ENCODE measurements at regions not wholly inside any gene's neighbourhood (a gene's known extent, or its start where the extent isn't known, plus 50 kb on each side); places are given as distances from the start of the nearest gene placed in this dataset.

DNA sequence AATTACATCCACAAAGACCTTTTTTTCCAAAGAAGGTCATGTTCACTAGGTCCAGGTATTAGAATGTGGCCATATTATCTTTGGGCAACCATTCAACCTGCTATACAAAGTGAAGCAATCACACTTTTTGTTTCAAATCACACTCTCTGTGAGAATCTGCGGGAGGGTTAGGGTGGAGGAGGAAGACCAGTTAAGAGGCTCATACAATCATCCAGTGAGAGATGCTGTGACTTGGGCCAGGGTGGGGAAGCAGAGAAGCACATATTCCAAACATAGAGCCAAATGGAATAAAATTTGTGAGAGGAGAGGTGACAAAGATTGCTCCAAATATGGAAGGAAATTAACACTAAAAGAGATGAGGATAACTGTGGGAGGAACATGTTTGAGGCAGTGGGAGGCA is 351.6 kb downstream of the CYRIA start:
- no peak for DNase-seq

DNA sequence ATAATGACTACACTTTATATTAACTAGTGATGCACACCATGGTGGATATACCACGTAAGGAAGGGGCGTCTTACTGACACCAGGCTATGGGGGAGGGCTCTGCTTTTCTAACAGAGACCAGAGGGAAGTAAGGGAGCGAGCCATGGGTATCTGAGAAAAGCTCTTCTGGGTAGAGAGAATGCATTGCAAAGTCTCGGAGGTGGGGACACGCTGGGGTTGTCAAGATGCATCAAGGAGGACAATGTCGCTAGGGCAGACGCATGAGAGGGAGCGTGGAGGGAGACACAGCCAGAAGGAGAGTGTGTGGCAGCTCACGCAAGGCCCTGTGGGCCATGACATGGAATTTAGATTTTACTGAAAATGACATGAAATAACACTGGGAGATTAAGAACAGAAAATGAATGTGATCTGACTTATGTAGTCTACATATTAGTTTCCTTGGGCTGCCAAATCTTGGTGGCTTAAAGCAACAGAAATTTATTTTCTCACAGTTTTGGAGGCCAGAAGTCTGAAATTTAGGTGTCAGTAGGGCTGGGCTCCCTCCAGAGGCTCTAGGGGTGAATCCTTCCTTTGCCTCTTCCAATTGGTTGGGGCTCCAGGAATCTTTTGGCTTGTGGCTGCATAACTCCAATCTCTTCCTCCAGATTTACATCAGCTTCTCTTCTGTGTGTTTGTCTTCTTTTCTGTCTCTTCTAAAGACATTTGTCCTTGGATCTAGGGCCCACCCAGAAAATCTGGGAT is 352.2 kb downstream of the CYRIA start:
- DNase-seq: no peak

DNA sequence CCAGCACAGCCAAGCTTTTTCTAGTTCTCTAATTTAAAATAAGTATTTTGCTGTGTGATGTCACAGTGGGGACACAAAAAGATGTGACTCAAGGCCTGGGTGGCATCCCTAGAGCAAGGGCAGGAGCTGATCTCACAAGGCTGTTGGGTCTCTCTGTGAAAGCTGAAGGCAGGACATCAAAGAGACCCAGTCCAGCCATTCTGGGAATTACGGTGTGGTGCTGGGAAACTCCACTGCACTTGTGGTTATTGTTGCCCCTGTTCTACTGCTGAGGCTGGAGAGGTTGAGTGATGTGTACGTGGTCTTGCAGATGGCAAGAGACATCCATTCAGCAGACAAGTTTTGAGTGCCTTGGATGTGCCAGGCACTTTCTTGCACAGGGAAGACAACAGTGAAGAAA is 352.9 kb downstream of the CYRIA start:
- DNase-seq: no peak

DNA sequence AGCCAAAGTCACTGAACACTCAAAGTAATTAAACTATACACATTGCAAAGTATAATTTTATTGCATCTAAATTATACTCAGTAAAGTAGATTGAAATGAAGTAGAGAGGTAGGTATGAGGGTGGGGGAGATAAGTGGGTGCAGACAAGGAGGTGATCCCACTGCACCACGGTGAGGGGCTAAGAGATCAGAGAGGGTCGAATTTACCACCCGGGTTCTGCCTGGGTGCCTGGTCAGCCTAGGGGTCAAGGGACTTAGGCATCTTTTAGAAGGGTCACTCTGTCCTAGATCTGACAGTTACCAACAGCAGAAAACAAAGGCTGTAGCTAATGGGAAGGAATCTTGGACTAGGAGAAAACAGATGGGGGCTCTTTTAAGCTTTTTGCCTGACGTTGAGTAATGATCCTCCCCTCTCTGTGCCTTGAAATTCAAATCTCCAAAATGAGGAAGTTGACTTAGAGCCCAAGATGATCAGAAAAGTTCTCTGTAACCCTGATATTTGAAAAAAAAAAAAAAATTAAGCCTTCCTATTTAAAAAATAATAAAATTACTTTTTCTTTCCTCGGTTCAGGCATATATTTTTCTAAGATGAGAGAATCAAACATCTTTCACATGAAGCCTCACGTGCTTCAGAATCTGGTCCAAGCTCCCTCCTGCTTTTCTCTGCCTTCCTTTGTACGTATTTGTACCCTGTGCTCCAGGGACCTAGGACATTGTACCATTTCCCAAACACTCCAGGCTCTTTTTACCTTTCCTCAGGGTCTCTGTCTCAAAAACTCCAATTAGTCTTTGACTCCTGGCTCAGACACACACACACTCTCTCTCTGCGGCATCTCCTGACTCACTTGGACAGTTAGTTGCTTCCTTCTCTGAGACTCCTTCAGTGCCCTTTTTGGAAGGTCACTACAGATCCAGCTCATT is 353.9 kb downstream of the CYRIA start:
- no peak for DNase-seq

DNA sequence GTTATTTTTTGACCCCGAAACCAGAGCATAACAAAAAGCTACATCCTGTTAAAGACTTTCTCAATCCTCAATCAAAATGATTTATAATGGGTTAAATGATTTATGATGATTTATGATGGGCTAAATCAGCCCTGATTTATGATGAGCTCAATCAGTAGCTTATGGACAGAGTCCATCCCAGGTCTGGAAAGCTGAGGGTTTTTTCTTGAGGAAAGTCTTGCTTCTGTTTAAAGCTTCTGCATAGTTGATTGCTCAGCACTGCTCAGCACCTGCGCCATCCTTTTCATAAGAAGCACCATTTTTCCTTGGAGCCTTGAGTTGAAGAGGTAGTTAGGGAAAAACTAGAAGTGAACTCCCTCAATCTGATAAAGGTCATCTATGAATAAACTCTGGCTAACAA is 356.8 kb downstream of the CYRIA start:
- DNase-seq: no peak

DNA sequence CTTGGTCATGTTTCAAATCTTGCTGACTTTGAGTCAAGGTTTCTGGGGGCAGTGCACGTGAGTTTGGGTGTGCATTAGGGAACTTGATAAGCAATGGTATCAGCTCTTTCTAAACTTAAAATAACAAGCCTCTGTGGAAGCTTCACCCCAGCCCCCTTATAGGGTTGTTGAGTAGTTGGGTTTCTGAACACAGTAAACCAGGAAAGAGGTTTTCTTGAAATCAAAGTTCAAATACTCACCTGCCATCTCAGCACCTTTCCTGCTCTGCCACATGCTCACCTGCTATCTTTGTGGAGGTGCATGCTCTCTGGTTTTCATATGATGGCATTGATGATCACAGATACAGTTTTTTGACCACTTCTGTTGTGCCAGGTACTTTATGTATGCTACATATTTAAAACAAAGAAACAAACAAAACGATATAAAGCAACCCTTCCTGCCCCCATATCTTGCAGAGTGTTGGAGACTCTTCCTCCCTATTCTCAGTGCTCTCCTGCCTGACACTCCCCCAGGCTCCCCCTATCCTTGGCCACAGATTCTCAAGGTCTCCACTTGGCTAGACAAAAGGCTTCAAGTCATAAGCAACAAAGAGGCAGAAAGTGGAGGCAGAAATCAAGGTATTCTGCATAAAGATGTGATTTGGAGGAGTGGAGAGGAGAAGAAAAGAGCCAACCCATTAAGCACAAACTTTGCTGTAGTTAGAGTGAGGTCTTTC is 360.6 kb downstream of the CYRIA start:
- DNase-seq: no peak

DNA sequence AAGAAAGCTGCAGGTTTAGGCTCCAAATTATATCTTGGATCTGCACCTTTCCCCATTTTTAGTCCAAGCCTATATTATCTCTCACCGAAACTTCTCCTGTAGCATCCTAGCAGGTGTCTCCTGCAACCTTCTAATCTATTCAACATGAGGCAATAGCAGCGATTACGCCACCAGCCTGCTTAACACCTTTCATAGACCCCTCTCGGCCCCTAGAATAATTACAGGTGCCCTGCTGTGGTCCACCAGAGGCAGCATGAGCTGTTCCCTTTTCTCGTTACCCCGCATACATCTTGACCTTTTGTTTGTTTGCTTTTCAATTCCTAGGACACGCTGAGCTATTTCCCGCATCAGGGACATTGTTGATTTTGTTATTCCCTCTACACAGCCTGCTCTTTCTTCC is 361.9 kb downstream of the CYRIA start:
- no peak for DNase-seq

DNA sequence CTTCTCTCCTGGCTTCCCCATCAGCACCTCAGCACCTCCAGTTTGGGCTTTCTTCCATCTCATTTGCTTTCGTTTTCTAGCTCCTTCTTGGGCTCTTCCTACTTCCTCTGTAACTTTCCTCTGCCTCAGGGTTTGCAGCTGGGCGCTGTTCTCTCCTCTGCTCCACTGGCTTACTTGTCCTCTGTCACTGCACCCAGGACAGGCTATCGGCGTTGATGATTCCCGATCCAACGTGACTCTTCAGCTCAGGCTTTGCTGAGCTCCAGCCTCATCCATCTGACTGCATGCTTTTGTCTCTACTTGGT is 362.4 kb downstream of the CYRIA start:
- no peak for DNase-seq

DNA sequence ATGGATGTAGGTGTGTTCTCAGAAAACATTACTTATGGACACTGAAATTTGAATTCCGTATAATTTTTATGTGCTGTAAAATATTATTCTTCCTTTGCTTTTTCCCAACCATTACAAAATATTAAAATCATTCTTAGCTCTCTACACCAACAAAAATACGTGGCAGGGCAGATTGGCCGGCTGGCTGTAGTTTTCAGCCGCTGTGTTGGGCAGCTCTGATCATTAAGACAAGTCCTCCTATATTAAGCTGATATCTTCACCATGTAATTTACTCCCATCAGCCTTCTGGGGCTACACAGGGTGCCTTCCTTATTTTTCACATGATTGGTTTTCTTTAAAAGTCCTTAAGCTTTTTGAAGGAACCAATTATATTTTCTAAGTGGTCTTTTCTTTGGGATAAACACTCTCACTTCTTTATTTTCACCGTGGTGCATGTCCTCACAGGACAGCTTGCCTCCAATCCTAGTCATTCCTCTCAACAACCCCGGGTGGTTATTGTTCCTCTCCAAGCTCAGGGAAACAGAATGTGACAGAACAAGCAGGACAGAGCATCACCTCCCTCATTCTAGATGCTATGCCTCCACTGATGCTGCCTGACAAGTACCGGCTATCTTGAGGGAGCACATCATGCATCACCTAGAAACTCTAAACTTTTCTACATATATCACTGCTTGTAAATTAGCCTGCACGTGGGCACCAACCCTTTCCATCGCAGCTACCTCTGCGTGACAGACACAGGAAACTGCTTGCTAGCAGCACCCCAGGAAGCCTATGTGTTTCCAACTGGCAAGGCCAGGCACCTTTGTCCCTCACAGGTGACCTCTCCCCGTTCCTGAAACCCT is 362.3 kb downstream of the MYCN start:
- no peak for DNase-seq

DNA sequence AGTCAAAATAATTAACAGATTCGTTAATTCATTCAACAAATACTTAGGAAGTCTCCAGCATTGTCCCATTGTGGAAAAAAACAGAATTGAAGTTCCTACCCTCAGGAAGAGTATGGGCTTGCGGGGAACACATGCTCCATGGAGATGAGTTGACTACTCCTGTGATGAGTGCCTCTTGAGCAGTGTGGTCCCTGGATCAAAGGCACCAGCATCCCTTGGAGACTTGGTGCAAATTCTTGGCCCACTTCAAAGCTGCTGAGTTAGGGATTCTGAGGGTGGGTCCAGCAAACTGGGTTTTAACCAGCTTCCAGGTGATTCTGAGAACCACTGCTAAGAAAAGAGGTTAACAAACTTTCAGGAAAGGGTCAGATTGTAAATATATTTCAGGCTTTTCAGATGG is 361.6 kb downstream of the MYCN start:
- DNase-seq: no peak

DNA sequence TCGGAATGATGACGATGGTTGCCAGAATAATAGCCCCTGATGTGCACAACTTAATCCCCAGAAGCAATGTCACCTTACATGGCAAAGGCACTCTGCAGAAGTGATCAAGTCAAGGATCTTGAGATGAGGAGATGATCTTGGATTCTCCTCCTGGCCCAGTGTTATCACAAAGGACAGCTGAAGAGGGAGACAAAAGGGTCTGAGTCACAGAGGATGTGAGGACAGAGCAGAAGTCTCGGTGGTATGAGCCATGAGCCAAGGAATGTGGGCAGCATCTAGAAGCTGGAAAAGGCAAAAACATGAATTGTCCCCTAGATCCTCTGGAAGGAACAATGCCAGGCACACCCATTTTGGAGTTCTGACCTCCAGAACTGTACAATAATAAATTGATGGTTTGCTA is 358.5 kb downstream of the MYCN start:
- DNase-seq: no peak

DNA sequence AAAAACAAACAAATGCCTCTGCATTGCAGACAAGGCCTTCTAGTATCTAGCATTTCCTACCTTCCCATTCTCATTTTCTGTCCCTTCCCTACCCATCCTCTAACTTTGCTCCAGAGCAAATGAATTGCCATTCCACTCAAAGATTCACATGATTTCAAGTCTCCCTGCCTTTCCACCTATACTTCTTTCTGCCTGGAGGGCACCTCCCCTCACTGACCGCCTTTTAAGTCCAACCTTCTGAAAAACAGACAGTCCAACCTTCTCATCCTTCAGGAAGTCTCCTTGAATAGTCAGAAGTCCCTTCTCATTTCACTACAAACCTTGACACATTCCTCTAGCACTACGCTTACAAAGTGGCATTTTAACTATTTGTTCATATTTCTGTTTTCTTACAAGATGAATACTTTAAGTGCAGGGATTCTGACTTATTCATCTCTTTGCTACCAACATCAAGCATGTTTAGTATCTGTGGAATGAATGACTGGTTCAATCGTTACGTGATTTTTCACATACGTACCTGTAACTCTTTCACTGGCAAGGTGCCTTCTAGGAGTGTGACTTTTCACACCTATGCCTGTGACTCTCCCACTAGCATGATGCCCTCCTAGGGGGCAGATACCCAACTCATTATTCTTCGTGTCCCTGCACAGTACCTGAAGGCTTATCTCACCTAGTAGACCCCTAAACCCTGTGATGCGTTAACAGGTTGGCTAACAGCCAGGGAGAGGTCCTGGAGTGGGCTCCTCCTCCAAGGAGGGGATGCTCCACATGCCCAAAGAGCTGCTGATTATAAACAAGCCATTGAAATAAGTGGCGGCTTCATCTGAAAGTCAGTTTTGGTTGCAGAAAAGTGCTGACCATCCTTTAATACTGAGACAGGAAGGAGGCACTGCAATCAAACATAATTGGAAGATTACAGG is 356.2 kb downstream of the MYCN start:
- DNase-seq: no peak

DNA sequence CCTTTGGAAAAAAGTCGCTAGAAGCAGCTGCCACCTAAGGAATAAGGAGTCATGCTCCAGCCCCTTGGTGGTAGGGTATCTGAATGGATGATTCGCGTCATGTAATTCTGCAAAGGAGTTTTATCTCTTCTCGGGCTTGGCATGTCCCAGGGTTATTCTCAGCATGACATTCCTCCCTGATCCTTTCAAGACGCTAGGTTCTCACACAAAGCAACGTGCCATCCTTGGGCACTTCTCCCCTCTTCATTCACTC is 355.6 kb downstream of the MYCN start:
- no peak for DNase-seq

DNA sequence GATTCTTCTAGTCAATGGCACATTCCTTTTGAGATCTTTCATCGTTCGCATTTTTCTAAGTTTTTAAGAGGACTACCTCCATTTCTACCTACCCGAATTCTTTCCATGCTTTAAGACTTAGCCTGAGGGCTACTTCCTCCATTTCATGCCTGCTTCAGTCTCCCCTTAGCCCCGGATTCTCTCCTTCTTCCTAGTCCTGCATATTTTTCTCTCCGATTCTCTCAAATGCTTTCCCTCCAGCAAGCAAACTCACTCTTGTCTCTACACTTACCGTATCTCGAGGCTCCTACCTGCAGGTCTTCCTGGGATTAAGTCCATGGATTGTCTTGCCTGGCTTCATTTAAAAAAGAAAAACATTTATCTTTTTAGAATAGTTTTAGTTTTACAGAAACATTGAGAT is 354.4 kb downstream of the MYCN start:
- DNase-seq: no peak

DNA sequence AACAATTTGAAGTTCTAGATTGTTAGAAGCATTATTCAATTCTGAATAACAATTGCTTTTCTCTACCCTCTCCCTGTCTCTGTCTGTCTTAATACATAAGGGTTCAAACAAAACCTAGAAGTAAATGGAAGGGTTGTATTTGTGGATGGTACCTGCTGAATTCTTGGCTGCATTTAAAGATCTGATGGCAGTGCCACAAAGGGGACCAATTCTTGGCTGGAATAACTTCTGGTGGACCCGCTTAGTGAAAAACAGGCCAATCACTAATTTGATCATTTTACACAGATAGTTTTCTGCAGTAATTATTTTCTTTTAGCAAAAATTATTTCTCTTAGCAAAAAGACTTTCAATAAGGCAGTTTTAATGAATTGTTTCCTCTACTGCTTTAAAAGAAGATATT is 353.5 kb downstream of the MYCN start:
- no peak for DNase-seq

DNA sequence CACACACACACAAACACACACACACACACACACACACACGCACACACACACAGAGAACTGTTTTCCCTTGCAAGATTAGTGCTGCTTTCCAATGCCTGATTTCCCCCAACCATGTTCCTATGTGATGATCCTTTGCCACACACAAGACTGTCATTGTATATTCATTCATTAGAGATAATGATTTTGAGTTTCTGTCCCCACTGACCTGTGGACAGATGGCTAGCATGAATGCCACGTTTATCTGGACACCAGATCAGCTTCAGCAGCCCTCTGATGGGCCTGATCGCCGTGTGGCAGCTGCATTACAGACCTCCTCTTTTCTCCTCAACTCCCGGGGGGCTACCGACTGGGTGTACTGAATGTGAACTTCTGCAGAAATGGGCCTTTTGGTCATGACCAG is 353.0 kb downstream of the MYCN start:
- no peak for DNase-seq

DNA sequence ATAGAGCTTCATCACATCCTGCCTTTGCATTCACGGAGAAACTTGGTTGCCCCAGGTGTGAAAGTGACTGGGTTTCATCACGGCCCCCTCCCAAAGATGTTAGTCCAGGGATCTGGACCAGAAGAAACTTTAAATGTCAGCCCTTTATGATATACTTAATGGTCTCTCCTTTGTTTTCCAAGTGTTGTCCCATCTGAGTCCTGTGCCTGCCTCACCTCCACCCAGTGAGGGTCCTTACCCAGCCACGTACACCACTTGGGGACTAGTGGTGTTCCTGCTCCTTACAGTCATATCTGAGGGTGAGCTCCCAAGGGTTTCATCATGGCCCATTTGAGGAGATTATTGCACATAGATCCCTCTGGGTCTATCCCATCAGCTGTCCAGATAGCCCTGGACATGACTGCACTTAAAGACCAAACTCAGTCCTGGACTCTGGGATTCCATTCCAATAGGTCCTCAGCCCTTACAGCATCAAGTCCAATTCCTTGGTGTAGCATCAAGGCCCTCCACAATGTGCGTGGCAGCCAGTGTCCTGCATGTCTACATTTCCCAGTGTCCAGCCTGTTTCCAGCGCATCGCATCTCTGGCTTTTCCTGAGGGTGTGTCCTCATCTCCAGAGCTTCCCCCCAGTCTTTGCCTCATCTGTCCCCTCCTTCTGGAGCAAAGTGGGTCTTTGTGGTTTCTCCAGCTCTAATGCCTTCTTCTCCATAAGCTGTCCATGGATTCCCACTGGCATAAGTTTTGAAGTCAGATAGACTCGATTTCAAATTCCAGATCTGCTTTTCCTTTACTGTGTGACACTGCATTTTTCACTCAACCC is 351.6 kb downstream of the MYCN start:
- DNase-seq: no peak

DNA sequence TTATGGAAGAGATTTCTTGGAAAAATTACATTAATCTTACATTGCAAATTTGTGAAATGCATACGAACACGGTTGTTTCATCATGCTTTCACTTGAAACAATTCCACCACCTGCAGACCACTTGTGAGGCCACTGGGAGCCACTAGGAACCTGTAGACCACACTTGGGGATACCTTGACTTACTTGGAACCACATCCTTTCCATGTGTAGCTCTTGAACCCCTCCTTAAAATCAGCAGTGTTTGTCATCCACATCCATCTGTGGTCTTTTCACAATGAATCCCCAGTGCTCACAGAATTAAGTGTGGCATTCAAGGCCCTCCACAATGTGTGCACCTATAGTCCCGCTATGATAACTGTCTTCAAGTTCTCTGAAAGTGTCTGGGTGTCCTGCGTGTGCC is 350.9 kb downstream of the MYCN start:
- DNase-seq: no peak

DNA sequence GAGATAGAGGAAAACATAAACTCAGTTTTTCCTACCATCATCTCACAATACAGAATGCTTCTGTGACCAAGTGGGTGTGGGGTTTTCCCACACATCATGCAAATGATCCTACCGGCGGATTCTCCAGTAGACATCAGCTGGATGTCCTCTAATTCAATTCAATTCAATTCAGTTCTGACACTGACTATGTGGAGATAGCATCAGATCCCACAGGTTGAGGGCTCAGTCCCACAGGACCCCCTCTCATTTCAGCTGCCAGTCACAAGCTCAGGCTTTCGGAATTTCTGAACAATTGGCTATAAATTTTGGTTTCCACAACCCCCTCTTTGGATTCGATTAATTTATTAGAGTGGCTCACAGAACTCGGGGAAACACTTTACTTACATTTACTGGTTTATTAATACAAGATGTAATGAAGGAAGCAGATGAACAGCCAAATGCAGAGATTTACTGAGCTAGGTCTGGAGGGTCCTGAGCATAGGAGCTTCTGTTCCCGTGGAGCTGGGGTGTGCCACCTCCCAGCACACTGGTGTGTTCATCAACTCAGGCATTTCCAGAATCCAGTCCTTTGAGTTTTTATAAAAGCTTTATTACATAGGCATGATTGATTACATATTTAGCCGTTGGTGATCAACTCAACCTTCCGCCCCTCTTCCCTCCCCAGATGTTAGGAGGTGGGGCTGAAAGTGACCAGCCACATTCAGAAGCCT is 350.1 kb downstream of the MYCN start:
- no peak for DNase-seq

DNA sequence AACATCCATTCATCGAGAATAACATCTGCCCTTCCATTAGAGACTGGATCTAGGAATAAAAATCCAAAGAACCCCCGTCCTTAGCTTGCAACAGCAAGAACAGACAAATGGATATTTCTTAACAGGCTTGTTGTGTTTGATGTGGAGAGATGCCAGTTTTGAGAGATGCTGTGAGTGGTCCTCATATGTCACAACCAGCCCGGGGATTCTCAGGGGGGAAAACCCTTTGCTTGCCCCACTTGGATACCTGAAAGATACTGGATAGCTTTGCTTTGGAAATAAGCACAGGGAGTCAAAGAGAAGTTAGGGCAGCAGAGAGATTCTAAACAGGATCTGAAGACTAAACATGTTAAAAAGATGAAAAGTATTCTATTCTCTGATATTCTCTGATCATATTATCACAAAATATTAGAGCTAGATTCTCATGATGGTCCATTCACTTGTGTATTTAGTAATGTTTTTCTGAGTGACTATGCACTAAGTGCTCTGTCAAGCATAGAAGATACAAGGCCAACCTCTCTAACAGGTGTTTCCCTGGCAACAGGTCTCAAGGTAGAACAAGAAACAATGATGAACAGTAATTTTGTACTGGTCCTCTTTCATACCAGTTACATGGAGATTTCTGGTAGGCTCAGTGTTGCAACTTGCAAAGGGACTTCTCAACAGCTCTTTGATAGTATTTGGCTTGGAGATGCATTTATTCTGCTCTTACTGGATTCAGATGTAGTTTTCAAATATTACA is 348.2 kb downstream of the MYCN start:
- no peak for DNase-seq
